Heart left ventricle (tissue), 13 donors: ENCODE measurements at regions not wholly inside any gene's neighbourhood (a gene's known extent, or its start where the extent isn't known, plus 50 kb on each side); places are given as distances from the start of the nearest gene placed in this dataset.

Experiments used
- POLR2A ChIP-seq, 2 donors: fragments of 450-650 bp; IDR thresholded peaks; one replicate each; pipeline ENCODE4 v1.6.1; 2017; ENCODE audit warnings: antibody characterized with exemption in 2 of 2, mild to moderate bottlenecking in 2 of 2, moderate library complexity in 2 of 2
- TF ChIP-seq, protein P1 (sequence below), 12 donors: fragments of 200-600 bp; sonication (generic) in 4 of 12; IDR thresholded peaks; one replicate each; pipeline versions ENCODE4 v1.5.0 to v1.8.0; 2018 to 2022; ENCODE audit warnings: antibody characterized with exemption in 12 of 12, mild to moderate bottlenecking in 5 of 12
- donor health status: ischemic (EF 13 %, LVEDD 7.1; RV severe dilation, severe dysfunction).
- donor health status: DM: no; HTN: yes; CAD: no.
- donor health status: DM: no; HTN: no; CAD: no.
- donor health status: ischemic (EF 25% LVEDD 6.9; RV normal size, moderate dysfunction).
- donor health status: ischemic (EF 25% LVEDD 5.7; RV mildly dilated, moderate dysfunction).
- donor health status: ischemic (EF 35%, LVEDD 5.7; RV mildly dilated, moderate dysfunction).
- donor health status: nonischemic (EF 11% LVEDD 7.7; RV severe dilation, severe dysfunction).
- donor health status: DM: yes; HTN: yes; CAD: no.
- donor health status: PGD.
- donor health status: ischemic (EF 29% LVEDD 5.4; RV normal size, mild dysfunction).
- donor health status: nonischemic (EF 23%, LVEDD 6.1; RV moderate dilation, normal function).

DNA sequence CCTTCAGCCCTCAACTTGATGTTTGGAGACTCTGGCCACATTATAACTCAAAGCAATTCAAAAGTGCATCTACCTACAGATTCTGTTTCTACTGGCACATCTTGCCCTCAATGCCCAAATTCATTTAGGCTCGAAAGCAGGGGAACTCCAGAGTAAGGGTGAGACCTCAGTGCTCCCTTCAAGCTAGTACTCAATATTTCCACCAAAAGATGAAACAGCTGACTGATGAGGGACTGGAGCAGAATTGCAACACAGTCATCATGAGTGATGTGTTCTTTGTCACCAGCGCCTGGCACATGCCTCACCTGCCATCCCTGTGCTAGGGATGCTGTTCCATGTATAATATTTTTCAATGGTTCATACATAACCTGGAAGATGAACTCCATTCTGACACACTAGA is 247.3 kb downstream of the DSEL start:
- TF ChIP-seq, protein P1, sequence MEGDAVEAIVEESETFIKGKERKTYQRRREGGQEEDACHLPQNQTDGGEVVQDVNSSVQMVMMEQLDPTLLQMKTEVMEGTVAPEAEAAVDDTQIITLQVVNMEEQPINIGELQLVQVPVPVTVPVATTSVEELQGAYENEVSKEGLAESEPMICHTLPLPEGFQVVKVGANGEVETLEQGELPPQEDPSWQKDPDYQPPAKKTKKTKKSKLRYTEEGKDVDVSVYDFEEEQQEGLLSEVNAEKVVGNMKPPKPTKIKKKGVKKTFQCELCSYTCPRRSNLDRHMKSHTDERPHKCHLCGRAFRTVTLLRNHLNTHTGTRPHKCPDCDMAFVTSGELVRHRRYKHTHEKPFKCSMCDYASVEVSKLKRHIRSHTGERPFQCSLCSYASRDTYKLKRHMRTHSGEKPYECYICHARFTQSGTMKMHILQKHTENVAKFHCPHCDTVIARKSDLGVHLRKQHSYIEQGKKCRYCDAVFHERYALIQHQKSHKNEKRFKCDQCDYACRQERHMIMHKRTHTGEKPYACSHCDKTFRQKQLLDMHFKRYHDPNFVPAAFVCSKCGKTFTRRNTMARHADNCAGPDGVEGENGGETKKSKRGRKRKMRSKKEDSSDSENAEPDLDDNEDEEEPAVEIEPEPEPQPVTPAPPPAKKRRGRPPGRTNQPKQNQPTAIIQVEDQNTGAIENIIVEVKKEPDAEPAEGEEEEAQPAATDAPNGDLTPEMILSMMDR (IDR thresholded peaks at IDR 0.05): no peak
- no peak for TF ChIP-seq POLR2A (IDR thresholded peaks at IDR 0.05)
